ENCODE measurements at regions not wholly inside any gene's neighbourhood (a gene's known extent, or its start where the extent isn't known, plus 50 kb on each side); places are given as distances from the start of the nearest gene placed in this dataset.

DNA sequence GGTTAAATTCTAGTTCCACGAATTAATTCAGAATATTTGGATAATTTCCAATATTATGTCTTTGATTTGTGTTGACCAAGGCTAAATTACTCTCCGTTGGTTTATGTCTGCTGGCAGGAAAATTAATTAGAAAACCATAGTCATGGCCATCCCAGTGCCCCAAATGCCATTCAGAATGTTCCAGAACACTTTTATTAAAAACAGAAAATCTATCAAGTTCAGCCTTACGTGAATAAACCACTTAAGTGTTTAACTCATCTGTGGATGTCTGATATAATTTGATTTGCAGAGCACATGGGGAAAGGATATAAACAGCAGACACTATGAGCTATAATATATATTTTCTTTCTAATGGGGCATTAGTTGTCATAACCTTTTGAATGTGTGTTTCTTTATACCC is 480.7 kb downstream of the MRPL39 start:
- Histone ChIP-seq H2AFZ (ENCODE audit: low read depth, low read length) (no peak overlapping the region), H3K4me2 (ENCODE audit: insufficient read depth, low read length) (no peak overlapping the region), H3K79me2 (ENCODE audit: control insufficient read depth, insufficient read depth, low read length) (no peaks in the 10 kb centered on the region), H3K9ac (replicated peaks; ENCODE audit: extremely low read depth, insufficient read depth, low read length) (no peak overlapping the region), H3K9me3 (replicated peaks; ENCODE audit: control insufficient read depth, insufficient read depth, low read length) (peaks cover 3% of the 10 kb centered on the region), H3K9me1 (replicated peaks; ENCODE audit: control insufficient read depth, extremely low read depth, insufficient read depth, low read length) (no peaks in the 10 kb centered on the region), H4K20me1 (replicated peaks; ENCODE audit: control insufficient read depth, extremely low read depth, insufficient read depth, low read length) (no peaks in the 10 kb centered on the region), H3K27me3 (ENCODE audit: control insufficient read depth in 2 of 2, insufficient read depth in 2 of 2, low read length in 2 of 2) (no peaks in the 10 kb centered on the region), H3K27ac (ENCODE audit: insufficient read depth, low read depth, low read length) (no peak overlapping the region), H3K36me3 (ENCODE audit: control insufficient read depth in 2 of 2, extremely low read depth in 1 of 2, insufficient read depth in 2 of 2, low read length in 2 of 2) (no peaks in the 10 kb centered on the region), H3K4me3 (replicated peaks in 1 of 3; ENCODE audit: insufficient read depth in 1 of 3, low read depth in 1 of 3, low read length in 3 of 3) (no peak overlapping the region), H3K4me1 (ENCODE audit: control insufficient read depth, extremely low read depth, insufficient read depth, low read length) (no peaks in the 10 kb centered on the region)
- FAIRE-seq (no peak), DNase-seq (ENCODE audit: low read depth, low spot score) (no peak)
- dilution Hi-C loops (cut with MboI; ENCODE audit: extremely low pct_ligation_motif_present, low sequenced_read_pairs), result no loop called here
- ChIA-PET POLR2A (no interaction called here), CTCF (no interaction called here)
- intact Hi-C loops (cut with micrococcal nuclease), result no loop called here
- TF ChIP-seq MYC (IDR thresholded peaks at IDR 0.05; ENCODE audit: low read depth, low read length) (no peak), POLR2AphosphoS5 (IDR thresholded peaks at IDR 0.05; ENCODE audit: insufficient read depth, low read depth, low read length) (no peak), POLR2A (IDR thresholded peaks at IDR 0.05; ENCODE audit: low read depth, low read length) (no peak), FOS (IDR thresholded peaks at IDR 0.05; ENCODE audit: borderline replicate concordance, insufficient read depth, low read length) (no peak), EZH2 (IDR thresholded peaks at IDR 0.05; ENCODE audit: borderline replicate concordance, low read depth, low read length, severe bottlenecking) (no peak), JUN (IDR thresholded peaks at IDR 0.05; ENCODE audit: borderline replicate concordance, insufficient read depth, insufficient read length, low read depth) (no peak), GATA2 (IDR thresholded peaks at IDR 0.05; ENCODE audit: insufficient read depth, insufficient read length, low read depth, low read length) (no peak)
- TF ChIP-seq, protein P1, sequence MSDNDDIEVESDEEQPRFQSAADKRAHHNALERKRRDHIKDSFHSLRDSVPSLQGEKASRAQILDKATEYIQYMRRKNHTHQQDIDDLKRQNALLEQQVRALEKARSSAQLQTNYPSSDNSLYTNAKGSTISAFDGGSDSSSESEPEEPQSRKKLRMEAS (IDR thresholded peaks at IDR 0.05; ENCODE audit: insufficient read depth, insufficient read length), result no peak
- TF ChIP-seq, protein P2, sequence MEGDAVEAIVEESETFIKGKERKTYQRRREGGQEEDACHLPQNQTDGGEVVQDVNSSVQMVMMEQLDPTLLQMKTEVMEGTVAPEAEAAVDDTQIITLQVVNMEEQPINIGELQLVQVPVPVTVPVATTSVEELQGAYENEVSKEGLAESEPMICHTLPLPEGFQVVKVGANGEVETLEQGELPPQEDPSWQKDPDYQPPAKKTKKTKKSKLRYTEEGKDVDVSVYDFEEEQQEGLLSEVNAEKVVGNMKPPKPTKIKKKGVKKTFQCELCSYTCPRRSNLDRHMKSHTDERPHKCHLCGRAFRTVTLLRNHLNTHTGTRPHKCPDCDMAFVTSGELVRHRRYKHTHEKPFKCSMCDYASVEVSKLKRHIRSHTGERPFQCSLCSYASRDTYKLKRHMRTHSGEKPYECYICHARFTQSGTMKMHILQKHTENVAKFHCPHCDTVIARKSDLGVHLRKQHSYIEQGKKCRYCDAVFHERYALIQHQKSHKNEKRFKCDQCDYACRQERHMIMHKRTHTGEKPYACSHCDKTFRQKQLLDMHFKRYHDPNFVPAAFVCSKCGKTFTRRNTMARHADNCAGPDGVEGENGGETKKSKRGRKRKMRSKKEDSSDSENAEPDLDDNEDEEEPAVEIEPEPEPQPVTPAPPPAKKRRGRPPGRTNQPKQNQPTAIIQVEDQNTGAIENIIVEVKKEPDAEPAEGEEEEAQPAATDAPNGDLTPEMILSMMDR (IDR thresholded peaks at IDR 0.05; ENCODE audit: extremely low read depth in 1 of 2, insufficient read depth in 1 of 2, low read depth in 1 of 2, low read length in 2 of 2), result no peak
- no TSS peak for BruUV-seq (replicated peaks)

Data from endothelial cell of umbilical vein (primary cell).